HL-60 (cell line): ENCODE measurements at regions not wholly inside any gene's neighbourhood (a gene's known extent, or its start where the extent isn't known, plus 50 kb on each side); places are given as distances from the start of the nearest gene placed in this dataset.

Source experiments
- DNase-seq, 2 experiments: peaks; one replicate each; pipeline ENCODE4 v3.0.0-alpha.2; 2010 to 2020; ENCODE audit warnings: low read depth in 1 of 2, low spot score in 1 of 2
- H3K27ac ChIP-seq: fragments of 250-450 bp; sonication (Bioruptor Pico); replicated peaks from 2 replicates; pipeline ENCODE4 v1.5.1; 2020; ENCODE audit warnings: mild to moderate bottlenecking, moderate library complexity
- H3K27me3 ChIP-seq: fragments of 250-450 bp; sonication (Bioruptor Pico); 2 replicates; pipeline ENCODE4 v1.5.1; 2021; ENCODE audit warnings: mild to moderate bottlenecking, moderate library complexity; ENCODE audit not compliant: insufficient read depth, poor library complexity, severe bottlenecking
- H3K4me3 ChIP-seq: replicated peaks from 2 replicates; pipeline ENCODE4 v1.5.1; 2011; ENCODE audit warnings: mild to moderate bottlenecking, control low read depth, low read length; ENCODE audit not compliant: insufficient read depth
- GABPA ChIP-seq: IDR thresholded peaks from 2 replicates; pipeline ENCODE4 v1.6.1; 2012; ENCODE audit warnings: low read depth
- POLR2AphosphoS5 ChIP-seq: IDR thresholded peaks from 2 replicates; pipeline ENCODE4 v1.6.1; 2012; ENCODE audit warnings: low read depth
- SPI1 ChIP-seq: IDR thresholded peaks from 2 replicates; pipeline ENCODE4 v1.6.1; 2012; ENCODE audit warnings: low read depth, mild to moderate bottlenecking, borderline replicate concordance
- TF ChIP-seq, protein P1 (sequence below): IDR thresholded peaks from 2 replicates; pipeline ENCODE4 v1.6.1; 2012; ENCODE audit warnings: low read depth; ENCODE audit not compliant: insufficient replicate concordance
- TF ChIP-seq, protein P2 (sequence below): IDR thresholded peaks from one replicate; pipeline ENCODE4 v1.5.1; 2011; ENCODE audit warnings: low read length, control low read depth, inconsistent platforms; ENCODE audit not compliant: insufficient read depth

DNA sequence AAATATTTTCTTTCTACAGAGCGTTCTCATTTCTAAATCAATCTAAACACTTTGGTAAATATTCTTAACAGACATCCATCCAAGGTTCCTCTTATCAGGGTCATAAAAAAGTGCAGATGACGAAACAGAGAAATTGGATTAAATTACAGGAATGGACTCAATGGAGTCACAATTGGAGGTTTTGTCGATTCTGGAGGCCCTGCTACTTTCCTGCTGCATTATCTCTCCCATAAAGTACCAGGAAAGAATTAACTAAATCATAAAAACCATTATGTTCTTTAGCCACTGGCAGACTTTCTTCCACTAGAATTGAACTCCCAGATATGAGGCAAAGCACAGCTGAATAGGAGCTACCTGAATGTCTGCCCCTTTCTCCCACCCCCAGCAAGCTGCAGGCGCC, 610.6 kb downstream of the HDGFL1 start:
- H3K27ac ChIP-seq = no peak overlapping the region
- no peak for TF ChIP-seq POLR2AphosphoS5
- no peak for TF ChIP-seq SPI1
- TF ChIP-seq, protein P1, sequence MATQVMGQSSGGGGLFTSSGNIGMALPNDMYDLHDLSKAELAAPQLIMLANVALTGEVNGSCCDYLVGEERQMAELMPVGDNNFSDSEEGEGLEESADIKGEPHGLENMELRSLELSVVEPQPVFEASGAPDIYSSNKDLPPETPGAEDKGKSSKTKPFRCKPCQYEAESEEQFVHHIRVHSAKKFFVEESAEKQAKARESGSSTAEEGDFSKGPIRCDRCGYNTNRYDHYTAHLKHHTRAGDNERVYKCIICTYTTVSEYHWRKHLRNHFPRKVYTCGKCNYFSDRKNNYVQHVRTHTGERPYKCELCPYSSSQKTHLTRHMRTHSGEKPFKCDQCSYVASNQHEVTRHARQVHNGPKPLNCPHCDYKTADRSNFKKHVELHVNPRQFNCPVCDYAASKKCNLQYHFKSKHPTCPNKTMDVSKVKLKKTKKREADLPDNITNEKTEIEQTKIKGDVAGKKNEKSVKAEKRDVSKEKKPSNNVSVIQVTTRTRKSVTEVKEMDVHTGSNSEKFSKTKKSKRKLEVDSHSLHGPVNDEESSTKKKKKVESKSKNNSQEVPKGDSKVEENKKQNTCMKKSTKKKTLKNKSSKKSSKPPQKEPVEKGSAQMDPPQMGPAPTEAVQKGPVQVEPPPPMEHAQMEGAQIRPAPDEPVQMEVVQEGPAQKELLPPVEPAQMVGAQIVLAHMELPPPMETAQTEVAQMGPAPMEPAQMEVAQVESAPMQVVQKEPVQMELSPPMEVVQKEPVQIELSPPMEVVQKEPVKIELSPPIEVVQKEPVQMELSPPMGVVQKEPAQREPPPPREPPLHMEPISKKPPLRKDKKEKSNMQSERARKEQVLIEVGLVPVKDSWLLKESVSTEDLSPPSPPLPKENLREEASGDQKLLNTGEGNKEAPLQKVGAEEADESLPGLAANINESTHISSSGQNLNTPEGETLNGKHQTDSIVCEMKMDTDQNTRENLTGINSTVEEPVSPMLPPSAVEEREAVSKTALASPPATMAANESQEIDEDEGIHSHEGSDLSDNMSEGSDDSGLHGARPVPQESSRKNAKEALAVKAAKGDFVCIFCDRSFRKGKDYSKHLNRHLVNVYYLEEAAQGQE = no peak
- TF ChIP-seq, protein P2, sequence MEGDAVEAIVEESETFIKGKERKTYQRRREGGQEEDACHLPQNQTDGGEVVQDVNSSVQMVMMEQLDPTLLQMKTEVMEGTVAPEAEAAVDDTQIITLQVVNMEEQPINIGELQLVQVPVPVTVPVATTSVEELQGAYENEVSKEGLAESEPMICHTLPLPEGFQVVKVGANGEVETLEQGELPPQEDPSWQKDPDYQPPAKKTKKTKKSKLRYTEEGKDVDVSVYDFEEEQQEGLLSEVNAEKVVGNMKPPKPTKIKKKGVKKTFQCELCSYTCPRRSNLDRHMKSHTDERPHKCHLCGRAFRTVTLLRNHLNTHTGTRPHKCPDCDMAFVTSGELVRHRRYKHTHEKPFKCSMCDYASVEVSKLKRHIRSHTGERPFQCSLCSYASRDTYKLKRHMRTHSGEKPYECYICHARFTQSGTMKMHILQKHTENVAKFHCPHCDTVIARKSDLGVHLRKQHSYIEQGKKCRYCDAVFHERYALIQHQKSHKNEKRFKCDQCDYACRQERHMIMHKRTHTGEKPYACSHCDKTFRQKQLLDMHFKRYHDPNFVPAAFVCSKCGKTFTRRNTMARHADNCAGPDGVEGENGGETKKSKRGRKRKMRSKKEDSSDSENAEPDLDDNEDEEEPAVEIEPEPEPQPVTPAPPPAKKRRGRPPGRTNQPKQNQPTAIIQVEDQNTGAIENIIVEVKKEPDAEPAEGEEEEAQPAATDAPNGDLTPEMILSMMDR = no peak
- no peak for TF ChIP-seq GABPA
- H3K4me3 ChIP-seq = no peak overlapping the region
- DNase-seq = no peak
- H3K27me3 ChIP-seq = no peaks in the 10 kb centered on the region

GRCh38 chr6:23180504-23181293, 611.3 kb downstream of the HDGFL1 start:
- no peak overlapping the region for H3K4me3 ChIP-seq
- no peaks in the 10 kb centered on the region for H3K27me3 ChIP-seq
- no peak for DNase-seq
- no peak overlapping the region for H3K27ac ChIP-seq
- no peak for TF ChIP-seq GABPA
- TF ChIP-seq, protein P2 = no peak
- no peak for TF ChIP-seq SPI1
- TF ChIP-seq POLR2AphosphoS5 = no peak
- TF ChIP-seq, protein P1 = no peak

DNA sequence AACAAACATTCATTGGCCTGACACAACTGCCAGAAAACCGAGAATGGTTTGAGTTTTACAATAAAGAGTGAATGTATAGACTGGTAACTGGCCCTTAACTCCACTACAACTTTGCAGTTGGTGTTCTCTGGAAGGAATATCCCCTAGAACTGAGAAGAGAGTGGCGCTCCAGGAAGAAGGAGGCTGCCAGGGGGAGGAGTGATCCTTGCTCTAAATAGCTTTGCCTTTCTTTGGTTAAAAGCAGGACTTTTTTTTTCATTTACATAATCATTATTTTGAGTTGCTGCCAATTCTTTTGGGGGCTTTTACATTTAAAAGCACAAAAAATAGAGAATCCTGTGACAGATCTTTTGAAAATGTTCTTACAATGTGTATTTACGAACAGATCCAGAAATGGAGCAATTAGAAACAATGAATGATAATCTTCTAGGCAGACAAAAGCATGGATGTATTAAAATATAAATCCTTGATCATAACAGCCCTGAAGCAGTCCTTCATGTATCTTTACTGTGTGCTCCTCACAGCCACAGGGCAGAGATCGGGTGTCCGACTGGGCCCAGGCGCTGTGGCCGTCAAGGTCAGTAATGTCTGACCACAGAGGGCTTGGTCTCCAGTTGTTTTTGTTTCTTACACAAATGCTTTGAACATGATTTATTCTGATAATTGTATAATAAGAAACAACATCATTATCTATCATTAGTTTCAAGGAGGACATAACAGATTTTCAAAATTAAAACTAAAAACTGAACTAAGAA, 612.2 kb downstream of the HDGFL1 start:
- TF ChIP-seq, protein P1 = no peak
- no peak for TF ChIP-seq POLR2AphosphoS5
- no peaks in the 10 kb centered on the region for H3K27me3 ChIP-seq
- no peak overlapping the region for H3K4me3 ChIP-seq
- H3K27ac ChIP-seq = no peak overlapping the region
- no peak for DNase-seq
